ENCODE measurements at regions not wholly inside any gene's neighbourhood (a gene's known extent, or its start where the extent isn't known, plus 50 kb on each side); places are given as distances from the start of the nearest gene placed in this dataset.

DNA sequence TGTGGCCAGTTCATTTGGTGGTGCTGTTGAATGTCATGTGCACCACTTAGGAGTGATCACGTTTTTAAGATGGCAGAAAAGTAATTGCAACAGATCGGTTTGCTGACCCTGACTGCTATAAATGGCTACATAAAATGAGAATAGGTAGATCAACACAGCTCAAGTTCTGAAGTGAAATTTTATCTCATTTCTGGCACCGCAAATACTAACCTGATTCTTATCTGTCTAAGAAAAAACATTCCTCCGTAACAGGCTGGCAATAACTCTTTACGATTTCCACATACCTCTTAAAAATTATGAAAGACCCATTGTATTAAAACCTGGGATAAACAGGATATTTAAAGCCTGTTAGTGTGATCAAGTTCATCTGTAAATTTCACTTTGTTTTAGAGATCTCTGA lies 387.5 kb downstream of the PDGFC start:
- no peaks in the 10 kb centered on the region for H3K9me3 ChIP-seq (replicated peaks in 1 of 11)
- no peaks in the 10 kb centered on the region for H3K36me3 ChIP-seq
- no peak for TF ChIP-seq Cebpa-rat (IDR thresholded peaks at IDR 0.05)
- no peaks in the 10 kb centered on the region for H3K27me3 ChIP-seq
- no peak overlapping the region for H3K4me2 ChIP-seq
- no peak overlapping the region for H3K9ac ChIP-seq
- no peak overlapping the region for H3K27ac ChIP-seq
- H4K20me1 ChIP-seq, result no peaks in the 10 kb centered on the region
- no peaks in the 10 kb centered on the region for H3K4me1 ChIP-seq
- H3K4me3 ChIP-seq, result no peak overlapping the region

DNA sequence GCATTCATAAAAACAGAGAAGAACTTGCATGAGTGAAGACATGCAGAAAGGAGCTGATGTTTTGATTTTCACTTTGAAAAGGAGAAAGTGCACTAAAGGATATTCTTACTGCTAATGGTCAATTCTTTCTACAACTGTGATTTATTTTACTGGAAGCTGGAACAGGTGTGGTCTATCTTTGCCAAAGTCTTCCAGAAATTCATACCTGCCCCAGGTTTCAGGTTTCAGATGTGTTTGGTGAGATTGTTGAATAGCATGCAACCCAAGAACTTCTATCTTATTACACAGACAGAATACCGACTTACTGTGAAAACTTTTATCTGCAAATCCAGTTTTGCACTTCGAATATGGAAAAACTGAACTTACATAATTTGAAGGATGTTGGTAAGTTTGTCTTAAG lies 388.3 kb downstream of the PDGFC start:
- no peak overlapping the region for H3K4me2 ChIP-seq
- H3K9me3 ChIP-seq (replicated peaks in 1 of 11), result no peaks in the 10 kb centered on the region
- H3K4me1 ChIP-seq, result no peaks in the 10 kb centered on the region
- no peak for TF ChIP-seq Cebpa-rat (IDR thresholded peaks at IDR 0.05)
- H4K20me1 ChIP-seq, result no peaks in the 10 kb centered on the region
- no peaks in the 10 kb centered on the region for H3K36me3 ChIP-seq
- H3K27me3 ChIP-seq, result no peaks in the 10 kb centered on the region
- no peak overlapping the region for H3K9ac ChIP-seq
- H3K4me3 ChIP-seq, result no peak overlapping the region
- no peak overlapping the region for H3K27ac ChIP-seq

DNA sequence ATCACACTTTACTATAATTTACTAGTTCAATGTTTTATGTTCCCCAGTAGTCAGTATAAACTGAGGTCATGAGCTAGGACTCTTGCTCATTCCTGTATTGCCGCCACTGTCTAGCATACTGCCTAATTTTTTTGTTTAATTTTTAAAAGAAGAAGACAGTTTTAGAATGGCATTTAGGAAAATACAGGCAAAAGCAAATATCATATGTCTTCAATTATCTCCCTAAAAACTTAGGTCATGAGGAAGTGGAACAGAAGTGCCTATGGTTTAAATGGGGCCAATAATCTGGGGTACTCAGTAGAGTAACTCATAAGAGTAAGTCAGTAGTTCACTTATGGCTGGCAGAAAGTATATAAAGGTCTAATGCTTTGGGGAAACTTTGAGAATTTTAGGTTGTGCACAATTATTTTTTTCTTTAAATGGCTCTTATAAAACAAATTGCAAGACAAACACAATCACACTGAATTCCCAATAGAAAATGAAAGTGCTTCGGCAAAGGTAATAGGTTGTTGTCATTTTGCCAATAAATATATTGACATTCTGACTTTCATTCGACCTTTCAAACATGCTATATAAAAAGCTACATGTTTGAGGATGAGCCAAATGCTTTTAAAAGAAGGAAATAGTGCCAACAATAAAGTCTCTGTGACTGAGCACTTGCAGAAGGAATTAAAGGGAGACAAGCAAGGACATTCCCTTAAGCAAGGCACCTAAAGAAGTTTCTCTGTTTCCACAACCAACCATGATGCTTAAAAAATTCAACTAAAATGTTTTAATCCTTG lies 390.1 kb downstream of the PDGFC start:
- H4K20me1 ChIP-seq, result no peaks in the 10 kb centered on the region
- no peak overlapping the region for H3K4me2 ChIP-seq
- H3K4me1 ChIP-seq, result no peaks in the 10 kb centered on the region
- no peaks in the 10 kb centered on the region for H3K36me3 ChIP-seq
- no peak overlapping the region for H3K4me3 ChIP-seq
- no peaks in the 10 kb centered on the region for H3K9me3 ChIP-seq (replicated peaks in 1 of 11)
- no peak overlapping the region for H3K27ac ChIP-seq
- H3K27me3 ChIP-seq, result no peaks in the 10 kb centered on the region
- no peak for TF ChIP-seq Cebpa-rat (IDR thresholded peaks at IDR 0.05)
- H3K9ac ChIP-seq, result no peak overlapping the region

DNA sequence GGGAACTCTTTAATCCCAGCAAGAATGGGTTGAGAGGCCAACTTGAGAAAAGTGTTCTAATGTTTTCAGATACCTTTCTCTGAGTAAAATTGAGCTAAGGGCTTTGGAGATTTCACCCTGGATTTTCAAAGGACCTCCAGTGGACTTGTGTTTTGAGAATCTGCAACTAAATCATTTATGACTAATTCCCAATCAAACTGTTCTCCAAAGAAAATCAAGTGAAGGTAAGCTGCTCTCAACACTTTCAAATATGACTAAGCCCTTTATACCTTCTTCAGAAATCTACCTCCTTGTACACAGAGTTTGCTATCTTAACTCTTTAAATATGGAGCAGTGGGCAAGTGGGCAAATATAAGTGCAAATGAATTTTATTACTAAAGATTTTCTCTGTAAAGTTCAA lies 392.9 kb downstream of the PDGFC start:
- no peak overlapping the region for H3K4me3 ChIP-seq
- TF ChIP-seq Cebpa-rat (IDR thresholded peaks at IDR 0.05), result no peak
- H3K4me2 ChIP-seq, result no peak overlapping the region
- H3K27me3 ChIP-seq, result no peaks in the 10 kb centered on the region
- no peaks in the 10 kb centered on the region for H3K36me3 ChIP-seq
- H3K4me1 ChIP-seq, result no peaks in the 10 kb centered on the region
- no peak overlapping the region for H3K9ac ChIP-seq
- H3K27ac ChIP-seq, result no peak overlapping the region
- no peaks in the 10 kb centered on the region for H4K20me1 ChIP-seq
- no peaks in the 10 kb centered on the region for H3K9me3 ChIP-seq (replicated peaks in 1 of 11)

DNA sequence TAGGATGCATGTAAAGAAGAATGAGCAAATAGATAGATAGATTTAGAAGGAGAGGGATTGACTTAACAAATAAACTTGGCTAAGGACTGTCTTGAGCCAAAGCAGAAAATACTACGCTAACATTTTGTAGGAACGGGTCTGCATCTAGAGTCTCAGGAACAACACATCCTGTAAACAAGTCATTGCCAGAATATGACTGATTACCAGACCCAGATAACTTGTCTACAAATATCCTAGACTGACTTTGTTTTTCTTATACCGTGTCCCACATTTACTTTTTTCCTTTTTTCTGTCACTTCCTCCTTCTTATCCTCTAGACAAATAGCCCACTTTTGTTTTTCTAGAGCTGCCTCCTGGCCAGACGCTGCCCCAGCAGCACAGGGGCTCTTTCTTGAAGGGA lies 393.6 kb downstream of the PDGFC start:
- Histone ChIP-seq H3K9ac (no peak overlapping the region), H3K4me2 (no peak overlapping the region), H3K9me3 (replicated peaks in 1 of 11) (no peaks in the 10 kb centered on the region), H3K4me1 (no peaks in the 10 kb centered on the region), H3K36me3 (no peaks in the 10 kb centered on the region), H4K20me1 (no peaks in the 10 kb centered on the region), H3K4me3 (no peak overlapping the region), H3K27ac (no peak overlapping the region), H3K27me3 (no peaks in the 10 kb centered on the region)
- no peak for TF ChIP-seq Cebpa-rat (IDR thresholded peaks at IDR 0.05)

DNA sequence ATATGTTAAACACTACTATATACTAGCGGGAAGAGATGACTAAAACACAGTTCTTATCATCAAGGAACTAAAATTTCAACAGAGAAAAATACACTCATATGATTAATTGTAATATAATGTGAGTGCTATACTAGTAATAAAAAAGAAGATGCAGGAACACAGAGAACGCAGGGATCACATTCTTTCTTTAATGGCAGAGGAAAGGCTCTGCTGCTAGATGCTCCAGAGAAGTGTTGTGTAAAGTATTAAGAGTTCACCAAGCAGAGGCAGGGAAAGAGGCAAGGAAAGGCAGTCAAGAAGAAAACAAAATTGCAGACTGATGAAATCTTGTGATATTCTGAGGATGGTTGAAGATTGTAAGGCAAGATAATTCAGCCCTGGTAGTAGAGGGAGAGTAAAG lies 394.7 kb downstream of the PDGFC start:
- H3K36me3 ChIP-seq, result no peaks in the 10 kb centered on the region
- H3K27ac ChIP-seq, result no peak overlapping the region
- TF ChIP-seq Cebpa-rat (IDR thresholded peaks at IDR 0.05), result no peak
- no peaks in the 10 kb centered on the region for H3K27me3 ChIP-seq
- no peaks in the 10 kb centered on the region for H4K20me1 ChIP-seq
- no peaks in the 10 kb centered on the region for H3K9me3 ChIP-seq (replicated peaks in 1 of 11)
- no peak overlapping the region for H3K4me2 ChIP-seq
- no peaks in the 10 kb centered on the region for H3K4me1 ChIP-seq
- no peak overlapping the region for H3K9ac ChIP-seq
- no peak overlapping the region for H3K4me3 ChIP-seq

DNA sequence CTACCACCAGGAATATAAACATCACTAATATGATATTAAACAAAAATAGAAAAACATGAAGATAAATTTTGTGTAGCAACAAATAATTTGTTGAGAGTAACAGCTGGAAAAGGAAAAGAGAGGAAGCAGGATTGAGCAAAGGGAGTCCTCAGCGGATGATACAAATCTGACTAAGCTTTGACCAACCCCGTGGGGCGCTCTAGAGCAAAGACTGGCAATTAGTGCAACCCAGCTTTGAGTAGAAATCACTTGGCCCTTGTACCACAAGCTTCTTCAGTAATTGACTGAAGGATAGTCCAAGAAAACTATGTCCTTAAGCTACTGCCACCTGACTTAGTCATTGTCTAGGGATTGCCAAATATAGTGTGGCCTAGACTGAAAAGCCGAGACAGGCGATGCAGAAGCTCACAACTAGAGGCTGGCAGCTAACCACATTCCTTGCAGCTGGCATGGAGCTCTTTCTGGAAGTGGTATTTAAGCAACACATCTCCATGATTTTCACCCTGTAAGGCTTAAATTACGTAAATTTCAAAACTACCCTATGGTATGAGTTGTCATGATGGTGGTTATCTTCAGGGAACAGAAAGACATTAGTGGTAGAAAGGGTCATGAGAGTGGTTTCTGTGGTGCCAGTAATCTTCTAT lies 396.0 kb downstream of the PDGFC start:
- no peak for TF ChIP-seq Cebpa-rat (IDR thresholded peaks at IDR 0.05)
- no peak overlapping the region for H3K27ac ChIP-seq
- no peak overlapping the region for H3K4me3 ChIP-seq

DNA sequence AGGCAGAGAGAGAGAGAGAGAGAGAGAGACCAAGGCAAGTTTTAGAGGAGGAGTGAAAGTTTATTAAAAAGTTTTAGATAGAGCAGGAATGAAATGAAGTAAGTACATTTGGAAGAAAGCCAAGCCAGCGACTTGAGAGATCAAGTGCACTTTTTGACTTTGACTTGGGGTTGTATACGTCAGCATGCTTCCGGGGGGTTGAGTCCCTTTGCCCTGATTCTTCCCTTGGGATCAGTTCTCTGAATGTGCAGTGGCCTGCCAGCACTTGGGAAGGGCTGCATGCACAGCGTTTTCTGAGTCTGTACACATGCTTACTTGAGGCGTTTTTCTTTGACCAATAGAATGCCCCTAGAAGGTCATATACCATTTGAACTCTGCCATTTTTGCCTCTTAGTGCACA lies 400.5 kb downstream of the PDGFC start:
- H3K36me3 ChIP-seq, result no peaks in the 10 kb centered on the region
- H3K27me3 ChIP-seq, result no peaks in the 10 kb centered on the region
- H3K4me1 ChIP-seq, result no peaks in the 10 kb centered on the region
- no peak overlapping the region for H3K4me3 ChIP-seq
- no peak overlapping the region for H3K27ac ChIP-seq
- TF ChIP-seq Cebpa-rat (IDR thresholded peaks at IDR 0.05), result no peak
- H4K20me1 ChIP-seq, result no peaks in the 10 kb centered on the region
- H3K9me3 ChIP-seq (replicated peaks in 1 of 11), result no peaks in the 10 kb centered on the region
- no peak overlapping the region for H3K9ac ChIP-seq
- no peak overlapping the region for H3K4me2 ChIP-seq

More for the DNA sequence above, 396.0 kb downstream of the PDGFC start:
- H4K20me1 ChIP-seq, result no peaks in the 10 kb centered on the region
- no peak overlapping the region for H3K4me2 ChIP-seq
- H3K36me3 ChIP-seq, result no peaks in the 10 kb centered on the region
- H3K4me1 ChIP-seq, result no peaks in the 10 kb centered on the region
- no peak overlapping the region for H3K9ac ChIP-seq
- H3K27me3 ChIP-seq, result no peaks in the 10 kb centered on the region
- H3K9me3 ChIP-seq (replicated peaks in 1 of 11), result no peaks in the 10 kb centered on the region

DNA sequence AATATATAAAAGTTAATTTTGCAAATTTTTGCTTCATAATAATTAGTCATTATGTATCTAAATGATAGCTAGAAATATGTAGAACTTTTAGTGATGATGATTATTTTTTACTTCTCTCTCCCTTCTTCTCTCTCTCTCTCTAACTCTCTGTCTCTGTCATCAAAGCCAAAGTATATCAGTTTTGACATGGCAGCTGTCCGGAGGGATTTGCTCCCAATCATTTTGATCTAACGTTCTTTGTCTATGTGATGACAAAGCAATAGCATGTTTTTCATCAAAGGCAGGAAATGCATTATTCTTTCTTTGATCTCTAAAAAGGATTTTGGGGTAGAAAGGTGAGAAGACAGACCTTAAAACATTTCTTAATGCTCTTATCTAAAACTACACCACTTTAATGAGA lies 402.1 kb downstream of the PDGFC start:
- Histone ChIP-seq H4K20me1 (no peaks in the 10 kb centered on the region), H3K9ac (no peak overlapping the region), H3K27me3 (no peaks in the 10 kb centered on the region)

DNA sequence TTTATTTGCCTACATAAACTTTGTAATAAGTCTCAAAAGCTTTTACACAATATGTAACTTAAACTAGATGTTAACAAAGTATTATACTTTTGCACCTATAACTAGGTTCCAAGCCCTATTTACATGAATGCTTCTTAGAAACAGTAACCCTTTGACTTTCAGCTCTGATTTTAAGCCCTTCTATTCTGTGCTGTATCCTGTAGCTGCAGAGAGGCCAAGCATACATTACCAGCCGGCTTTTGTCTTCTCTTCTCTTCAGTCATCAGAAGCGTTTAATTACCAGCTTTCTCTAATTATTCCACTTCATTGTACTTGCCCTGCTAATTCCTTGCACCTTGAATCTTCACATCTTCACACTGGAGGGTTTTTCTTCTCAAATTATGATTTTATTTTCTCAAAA lies 403.1 kb downstream of the PDGFC start:
- Histone ChIP-seq H3K9me3 (replicated peaks in 1 of 11) (no peaks in the 10 kb centered on the region), H3K36me3 (no peaks in the 10 kb centered on the region), H3K9ac (no peak overlapping the region), H3K4me3 (no peak overlapping the region), H3K27me3 (no peaks in the 10 kb centered on the region), H3K27ac (no peak overlapping the region), H4K20me1 (no peaks in the 10 kb centered on the region), H3K4me1 (no peaks in the 10 kb centered on the region), H3K4me2 (no peak overlapping the region)
- no peak for TF ChIP-seq Cebpa-rat (IDR thresholded peaks at IDR 0.05)

More for the DNA sequence above, 402.1 kb downstream of the PDGFC start:
- no peaks in the 10 kb centered on the region for H3K36me3 ChIP-seq
- no peaks in the 10 kb centered on the region for H3K9me3 ChIP-seq (replicated peaks in 1 of 11)
- no peaks in the 10 kb centered on the region for H3K4me1 ChIP-seq
- no peak overlapping the region for H3K4me3 ChIP-seq
- H3K4me2 ChIP-seq, result no peak overlapping the region
- no peak overlapping the region for H3K27ac ChIP-seq
- TF ChIP-seq Cebpa-rat (IDR thresholded peaks at IDR 0.05), result no peak
